Skin of body (tissue), 1 donor: ENCODE measurements at regions not wholly inside any gene's neighbourhood (a gene's known extent, or its start where the extent isn't known, plus 50 kb on each side); places are given as distances from the start of the nearest gene placed in this dataset.
A peak's percentile ranks its signal among the peaks of the same experiment; 100 is the strongest.

Source experiments
- DNase-seq: peaks from one replicate; lab custom pipeline; 2025; lab: John Stamatoyannopoulos, UW

- peak; percentile 51 for DNase-seq
These were observed 169.9 kb upstream of the LDB2 start for GRCh38 chr4:17068392-17068791.

- DNase-seq, result no peak
These were observed 168.5 kb upstream of the LDB2 start for GRCh38 chr4:17066972-17067371.

GRCh38 chr4:17066236-17066635 lies 167.8 kb upstream of the LDB2 start:
- DNase-seq, result no peak

- DNase-seq, result no peak
These were observed 167.4 kb upstream of the LDB2 start for GRCh38 chr4:17065821-17066220.

- DNase-seq, result no peak
These were observed 166.5 kb upstream of the LDB2 start for GRCh38 chr4:17064959-17065358.

GRCh38 chr4:17063888-17064287 lies 165.4 kb upstream of the LDB2 start:
- DNase-seq, result peak; percentile 85

- DNase-seq, result no peak
These were observed 161.8 kb upstream of the LDB2 start for GRCh38 chr4:17060230-17060629.

GRCh38 chr4:17058916-17059741 lies 160.7 kb upstream of the LDB2 start:
- peak; percentile 83 for DNase-seq

GRCh38 chr4:17058536-17058915 lies 160.1 kb upstream of the LDB2 start:
- no peak for DNase-seq

- DNase-seq, result no peak
These were observed 158.6 kb upstream of the LDB2 start for GRCh38 chr4:17057035-17057434.

- DNase-seq, result no peak
These were observed 157.3 kb upstream of the LDB2 start for GRCh38 chr4:17055788-17056187.

GRCh38 chr4:17045866-17046265 lies 147.4 kb upstream of the LDB2 start:
- DNase-seq, result no peak

GRCh38 chr4:17038510-17039176 lies 140.2 kb upstream of the LDB2 start:
- no peak for DNase-seq

- DNase-seq, result no peak
These were observed 135.3 kb upstream of the LDB2 start for GRCh38 chr4:17033768-17034181.

GRCh38 chr4:17033025-17033767 lies 134.8 kb upstream of the LDB2 start:
- DNase-seq, result no peak

- DNase-seq, result no peak
These were observed 132.1 kb upstream of the LDB2 start for GRCh38 chr4:17030543-17030942.

GRCh38 chr4:17029964-17030363 lies 131.5 kb upstream of the LDB2 start:
- no peak for DNase-seq

- DNase-seq, result no peak
These were observed 131.0 kb upstream of the LDB2 start for GRCh38 chr4:17029432-17029831.

- DNase-seq, result no peak
These were observed 129.1 kb upstream of the LDB2 start for GRCh38 chr4:17027495-17027894.

GRCh38 chr4:17024425-17024824 lies 126.0 kb upstream of the LDB2 start:
- DNase-seq, result no peak

GRCh38 chr4:17020901-17021300 lies 122.5 kb upstream of the LDB2 start:
- DNase-seq, result no peak

GRCh38 chr4:17020451-17020850 lies 122.0 kb upstream of the LDB2 start:
- DNase-seq, result no peak
